Suprapubic skin (tissue), 4 donors: ENCODE measurements at regions not wholly inside any gene's neighbourhood (a gene's known extent, or its start where the extent isn't known, plus 50 kb on each side); places are given as distances from the start of the nearest gene placed in this dataset.

Experiments used
- EP300 ChIP-seq: sonication (generic); formaldehyde crosslinking; IDR thresholded peaks from one replicate; pipeline ENCODE4 v1.6.1; 2017; ENCODE audit warnings: antibody characterized with exemption
- POLR2A ChIP-seq, 2 donors: fragments of 450-650 bp; IDR thresholded peaks; one replicate each; pipeline ENCODE4 v1.6.1; 2017; ENCODE audit warnings: antibody characterized with exemption in 2 of 2, mild to moderate bottlenecking in 2 of 2, moderate library complexity in 2 of 2
- POLR2AphosphoS5 ChIP-seq, 3 donors: sonication (generic); formaldehyde crosslinking; IDR thresholded peaks; one replicate each; pipeline ENCODE4 v1.6.1; 2017; ENCODE audit warnings: antibody characterized with exemption in 3 of 3
- TF ChIP-seq, protein P1 (sequence below), 2 donors: fragments of 200-600 bp in 1 of 2; fragments of 450-650 bp in 1 of 2; sonication (generic) in 1 of 2; IDR thresholded peaks; one replicate each; pipeline ENCODE4 v1.5.1; 2016 to 2019; ENCODE audit warnings: antibody characterized with exemption in 2 of 2, mild to moderate bottlenecking in 1 of 2, moderate library complexity in 1 of 2

GRCh38 chr2:162964513-162964912, 125.9 kb upstream of the KCNH7 start:
- TF ChIP-seq POLR2AphosphoS5 (IDR thresholded peaks at IDR 0.05) (no peak), POLR2A (IDR thresholded peaks at IDR 0.05) (no peak), EP300 (no peak)
- TF ChIP-seq, protein P1, sequence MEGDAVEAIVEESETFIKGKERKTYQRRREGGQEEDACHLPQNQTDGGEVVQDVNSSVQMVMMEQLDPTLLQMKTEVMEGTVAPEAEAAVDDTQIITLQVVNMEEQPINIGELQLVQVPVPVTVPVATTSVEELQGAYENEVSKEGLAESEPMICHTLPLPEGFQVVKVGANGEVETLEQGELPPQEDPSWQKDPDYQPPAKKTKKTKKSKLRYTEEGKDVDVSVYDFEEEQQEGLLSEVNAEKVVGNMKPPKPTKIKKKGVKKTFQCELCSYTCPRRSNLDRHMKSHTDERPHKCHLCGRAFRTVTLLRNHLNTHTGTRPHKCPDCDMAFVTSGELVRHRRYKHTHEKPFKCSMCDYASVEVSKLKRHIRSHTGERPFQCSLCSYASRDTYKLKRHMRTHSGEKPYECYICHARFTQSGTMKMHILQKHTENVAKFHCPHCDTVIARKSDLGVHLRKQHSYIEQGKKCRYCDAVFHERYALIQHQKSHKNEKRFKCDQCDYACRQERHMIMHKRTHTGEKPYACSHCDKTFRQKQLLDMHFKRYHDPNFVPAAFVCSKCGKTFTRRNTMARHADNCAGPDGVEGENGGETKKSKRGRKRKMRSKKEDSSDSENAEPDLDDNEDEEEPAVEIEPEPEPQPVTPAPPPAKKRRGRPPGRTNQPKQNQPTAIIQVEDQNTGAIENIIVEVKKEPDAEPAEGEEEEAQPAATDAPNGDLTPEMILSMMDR (IDR thresholded peaks at IDR 0.05): no peak
